A549 (cell line): ENCODE measurements at regions not wholly inside any gene's neighbourhood (a gene's known extent, or its start where the extent isn't known, plus 50 kb on each side); places are given as distances from the start of the nearest gene placed in this dataset.

ENCODE experiments used
- ATAC-seq, 2 experiments: fragments of 200-7000 bp in 1 of 2; fragments of >200 bp in 1 of 2; cut with Nextera tagmentation in 1 of 2; cut with Tn5 transposase in 1 of 2; 3 replicates each; pipeline versions ENCODE4 v1.8.0 to v1.9.1; 2018 to 2020; ENCODE audit warnings: mild to moderate bottlenecking in 1 of 2, moderate library complexity in 1 of 2
- CTCF ChIA-PET: fragments of 300-600 bp; sonication (Branson Sonifier 250); formaldehyde crosslinking; extraction: SDS; loops from one replicate; lab custom pipeline; 2021; ENCODE audit warnings: antibody characterized with exemption, inconsistent platforms; lab: Yijun Ruan, JAX
- POLR2A ChIA-PET: fragments of 350-600 bp; formaldehyde crosslinking; extraction: SDS; loops from one replicate; lab custom pipeline; 2021; ENCODE audit warnings: antibody characterized with exemption, inconsistent platforms; lab: Yijun Ruan, JAX
- DNase-seq, 2 experiments: peaks; one replicate each; pipeline versions ENCODE4 v3.0.0 to v3.0.0-alpha.2; 2011 to 2016; ENCODE audit warnings: low read depth in 1 of 2, low spot score in 1 of 2
- FAIRE-seq: peaks from 2 replicates; lab custom pipeline; 2011; peaks lifted over from hg19 to GRCh38; lab: Jason Lieb, UNC
- H3K27ac ChIP-seq, 2 experiments: fragments of >200 bp; sonication (Bioruptor Twin); formaldehyde crosslinking; 3 replicates each; pipeline ENCODE4 v1.5.1; 2016 to 2017
- H3K4me1 ChIP-seq: fragments of >200 bp; sonication (Bioruptor Twin); formaldehyde crosslinking; 3 replicates; pipeline ENCODE4 v1.6.1; 2016
- H3K4me2 ChIP-seq: fragments of >200 bp; sonication (Bioruptor Twin); formaldehyde crosslinking; 3 replicates; pipeline ENCODE4 v1.6.1; 2016
- H3K4me3 ChIP-seq: fragments of >200 bp; sonication (Bioruptor Twin); formaldehyde crosslinking; 3 replicates; pipeline ENCODE4 v1.5.1; 2016
- H3K9me3 ChIP-seq: fragments of >200 bp; sonication (Bioruptor Twin); formaldehyde crosslinking; 3 replicates; pipeline ENCODE4 v1.6.1; 2016
- CBX2 ChIP-seq: fragments of 200-600 bp; sonication (generic); IDR thresholded peaks from 2 replicates; pipeline ENCODE4 v1.6.1; 2016; ENCODE audit warnings: low read depth, mild to moderate bottlenecking, borderline replicate concordance
- CEBPB ChIP-seq, 2 experiments: fragments of >200 bp in 1 of 2; sonication (Bioruptor Twin) in 1 of 2; formaldehyde crosslinking in 1 of 2; IDR thresholded peaks; 2 replicates each; pipeline ENCODE4 v1.6.1; 2012 to 2016
- CHD2 ChIP-seq: fragments of 150-350 bp; IDR thresholded peaks from 2 replicates; pipeline ENCODE4 v1.6.1; 2014; ENCODE audit warnings: low read length; ENCODE audit not compliant: partially characterized antibody
- CTCF ChIP-seq: fragments of >200 bp; sonication (Bioruptor Twin); formaldehyde crosslinking; IDR thresholded peaks from 3 replicates; pipeline ENCODE4 v1.5.1; 2016
- E2F6 ChIP-seq: IDR thresholded peaks from 2 replicates; pipeline ENCODE4 v1.6.1; 2012; ENCODE audit warnings: low read depth, borderline replicate concordance
- ELK1 ChIP-seq: fragments of 150-350 bp; IDR thresholded peaks from 2 replicates; pipeline ENCODE4 v1.6.1; 2014; ENCODE audit warnings: low read depth, mild to moderate bottlenecking, low read length
- ESRRA ChIP-seq: fragments of 150-350 bp; IDR thresholded peaks from 2 replicates; pipeline ENCODE4 v1.6.1; 2014; ENCODE audit warnings: mild to moderate bottlenecking, low read length, borderline replicate concordance
- GATA3 ChIP-seq: IDR thresholded peaks from 2 replicates; pipeline ENCODE4 v1.6.1; 2012; ENCODE audit warnings: borderline replicate concordance
- HEYL ChIP-seq: fragments of 250-450 bp; sonication (Bioruptor Pico); IDR thresholded peaks from 2 replicates; pipeline ENCODE4 v1.8.0; 2021; ENCODE audit warnings: mild to moderate bottlenecking, moderate library complexity
- HMGXB4 ChIP-seq: fragments of 250-450 bp; sonication (Bioruptor Pico); IDR thresholded peaks from 2 replicates; pipeline ENCODE4 v1.5.0; 2021; ENCODE audit warnings: mild to moderate bottlenecking, moderate library complexity, borderline replicate concordance
- HOXA7 ChIP-seq: fragments of 250-450 bp; sonication (Bioruptor Pico); IDR thresholded peaks from 2 replicates; pipeline ENCODE4 v1.5.0; 2020; ENCODE audit warnings: mild to moderate bottlenecking, moderate library complexity
- JUN ChIP-seq, 2 experiments: fragments of >200 bp; sonication (Bioruptor Twin); formaldehyde crosslinking; IDR thresholded peaks; 2 replicates in 1 of 2; 3 replicates in 1 of 2; pipeline ENCODE4 v1.6.1; 2016 to 2017
- JUNB ChIP-seq: fragments of >200 bp; sonication (Bioruptor Twin); formaldehyde crosslinking; IDR thresholded peaks from 2 replicates; pipeline ENCODE4 v1.6.1; 2016
- MAZ ChIP-seq: fragments of 150-350 bp; IDR thresholded peaks from 2 replicates; pipeline ENCODE4 v1.6.1; 2014; ENCODE audit warnings: antibody characterized with exemption, low read depth, low read length, borderline replicate concordance
- NFE2L2 ChIP-seq: fragments of 150-350 bp; conservative IDR thresholded peaks from 2 replicates; pipeline ENCODE4 v1.6.1; 2014; ENCODE audit warnings: low read length
- NR3C1 ChIP-seq: fragments of >200 bp; sonication (Bioruptor Twin); formaldehyde crosslinking; IDR thresholded peaks from 3 replicates; pipeline ENCODE4 v1.6.1; 2017
- RCOR1 ChIP-seq: fragments of 150-350 bp; IDR thresholded peaks from 2 replicates; pipeline ENCODE4 v1.6.1; 2014; ENCODE audit warnings: antibody characterized with exemption, low read length, low read depth
- TFCP2L1 ChIP-seq: fragments of 250-450 bp; sonication (Bioruptor Pico); IDR thresholded peaks from 2 replicates; pipeline ENCODE4 v1.5.0; 2021; ENCODE audit warnings: mild to moderate bottlenecking
- USF2 ChIP-seq: fragments of 450-650 bp; IDR thresholded peaks from 2 replicates; pipeline ENCODE4 v1.6.1; 2014; ENCODE audit warnings: antibody characterized with exemption
- ZC3H11A ChIP-seq: fragments of 450-650 bp; IDR thresholded peaks from 2 replicates; pipeline ENCODE4 v1.6.1; 2014; ENCODE audit warnings: antibody characterized with exemption, mild to moderate bottlenecking
- ZFP36 ChIP-seq: fragments of 450-650 bp; IDR thresholded peaks from 2 replicates; pipeline ENCODE4 v1.6.1; 2014; ENCODE audit warnings: borderline replicate concordance; ENCODE audit not compliant: partially characterized antibody
- ZNF302 ChIP-seq: fragments of 250-450 bp; sonication (Bioruptor Pico); IDR thresholded peaks from 2 replicates; pipeline ENCODE4 v1.9.0; 2021; ENCODE audit warnings: inconsistent platforms, mild to moderate bottlenecking, moderate library complexity
- WGBS: methylation state at CpG from one replicate; pipeline ENCODE4 v1.1.6; 2017; ENCODE audit errors: missing lambda C conversion rate; 5-methylcytosine and 5-hydroxymethylcytosine counted together

- CTCF ChIA-PET, result interaction anchor here (1.0 to 2.0 kb wide), 2 partner anchors 14 to 181 kb away, joined by 3 to 9 read pairs; no protein-coding TSS in a partner anchor
- WGBS, result 6% methylated on average over 2 of the region's 2 CpGs
Measured at GRCh38 chr21:32946654-32947053, 79.1 kb upstream of the OLIG2 start.

GRCh38 chr21:32947736-32948135, 78.0 kb upstream of the OLIG2 start:
- ATAC-seq (no peak), DNase-seq (no peak), FAIRE-seq (no peak)
- H3K4me1 ChIP-seq, result no peaks in the 10 kb centered on the region
- 0% methylated on average over 1 of the region's 1 CpG for WGBS
- H3K27ac ChIP-seq, result no peak overlapping the region
- ChIA-PET POLR2A (no interaction called here), CTCF (no interaction called here)
- no peak for TF ChIP-seq CBX2
- TF ChIP-seq ZFP36, result no peak
- TF ChIP-seq NFE2L2, result no peak
- no peak for TF ChIP-seq RCOR1
- TF ChIP-seq JUN (IDR thresholded peaks at IDR 0.05), result no peak
- TF ChIP-seq NR3C1, result no peak
- no peak for TF ChIP-seq ZNF302 (CRISPR knock-in tag)
- TF ChIP-seq HOXA7, result no peak
- TF ChIP-seq ZC3H11A, result no peak
- no peak for TF ChIP-seq GATA3
- TF ChIP-seq CEBPB (IDR thresholded peaks at IDR 0.05), result no peak
- no peak for TF ChIP-seq HEYL (CRISPR knock-in tag)
- no peak for TF ChIP-seq USF2
- TF ChIP-seq TFCP2L1 (CRISPR knock-in tag), result no peak
- TF ChIP-seq HMGXB4, result no peak
- TF ChIP-seq CHD2, result no peak
- no peak for TF ChIP-seq ESRRA
- no peaks in the 10 kb centered on the region for H3K9me3 ChIP-seq
- H3K4me2 ChIP-seq, result no peak overlapping the region
- no peak overlapping the region for H3K4me3 ChIP-seq

More at GRCh38 chr21:32946654-32947053, 79.1 kb upstream of the OLIG2 start:
- FAIRE-seq (no peak), ATAC-seq (no peak), DNase-seq (no peak)
- no peak overlapping the region for H3K4me3 ChIP-seq
- POLR2A ChIA-PET, result interaction anchor here (0.6 kb wide), 1 partner anchor 14 kb away, joined by 3 read pairs; no protein-coding TSS in a partner anchor
- no peaks in the 10 kb centered on the region for H3K9me3 ChIP-seq
- no peaks in the 10 kb centered on the region for H3K4me1 ChIP-seq
- H3K4me2 ChIP-seq, result no peak overlapping the region
- TF ChIP-seq JUN (IDR thresholded peaks at IDR 0.05) (no peak), GATA3 (no peak), CTCF (no peak), E2F6 (no peak), ELK1 (no peak), JUNB (no peak), MAZ (no peak), HOXA7 (no peak)
- H3K27ac ChIP-seq, result no peak overlapping the region
